ENCODE measurements at regions not wholly inside any gene's neighbourhood (a gene's known extent, or its start where the extent isn't known, plus 50 kb on each side); places are given as distances from the start of the nearest gene placed in this dataset.

DNA sequence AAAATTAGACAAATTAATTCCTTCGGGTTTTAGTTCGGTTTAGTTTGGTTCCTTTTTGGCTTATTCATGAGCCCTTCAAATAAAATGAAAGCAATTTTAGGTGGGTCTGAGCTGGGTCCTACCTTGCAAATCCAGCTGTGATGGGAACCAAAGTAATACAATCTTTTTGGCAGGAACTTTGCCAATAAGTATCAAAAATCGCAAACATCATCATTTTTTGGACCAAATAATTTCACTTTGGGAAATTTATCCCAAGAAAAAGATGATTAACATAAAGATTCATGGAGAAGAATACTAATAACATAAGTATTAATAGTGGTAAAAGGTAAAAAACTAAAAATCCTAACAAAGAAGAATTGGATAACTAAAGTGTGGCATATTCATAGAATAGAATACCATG lies 67.8 kb upstream of the MYOCD start:
- no peak for DNase-seq

GRCh38 chr17:12599186-12599920 lies 66.3 kb upstream of the MYOCD start:
- no peak for DNase-seq

GRCh38 chr17:12600349-12600748 lies 65.3 kb upstream of the MYOCD start:
- DNase-seq, result no peak

DNA sequence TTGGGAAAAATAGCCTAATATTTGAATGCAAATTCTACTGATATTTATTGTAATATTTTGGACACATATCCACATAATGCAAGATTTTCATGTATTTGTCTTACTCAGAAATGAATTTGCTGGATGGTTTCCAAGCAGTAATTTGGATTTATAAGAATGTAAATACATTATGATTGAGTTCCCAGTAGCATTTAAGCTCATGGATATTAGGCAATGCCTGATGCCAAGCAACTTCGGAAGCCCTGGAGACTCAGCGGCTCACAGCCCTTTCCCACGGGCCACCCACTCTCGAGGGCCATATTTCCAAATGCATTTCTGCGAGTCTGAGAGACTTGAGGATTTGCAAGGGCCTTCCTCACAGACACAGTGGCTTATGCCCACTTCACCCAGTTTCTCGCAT lies 62.1 kb upstream of the MYOCD start:
- no peak for DNase-seq

GRCh38 chr17:12605222-12605621 lies 60.5 kb upstream of the MYOCD start:
- DNase-seq, result no peak

GRCh38 chr17:12613566-12613965 lies 52.1 kb upstream of the MYOCD start:
- no peak for DNase-seq
